Keratinocyte (primary cell): ENCODE measurements at regions not wholly inside any gene's neighbourhood (a gene's known extent, or its start where the extent isn't known, plus 50 kb on each side); places are given as distances from the start of the nearest gene placed in this dataset.

Experiments
- CTCF ChIP-seq, 3 experiments: IDR thresholded peaks in 1 of 3; conservative IDR thresholded peaks in 1 of 3; optimal IDR thresholded peaks in 1 of 3; 2 replicates in 2 of 3; 3 replicates in 1 of 3; pipeline versions ENCODE3 to v1.5.1; 2011; ENCODE audit warnings: low read length in 3 of 3, mild to moderate bottlenecking in 3 of 3, moderate library complexity in 2 of 3, control low read depth in 1 of 3, inconsistent platforms in 1 of 3; ENCODE audit not compliant: insufficient read depth in 2 of 3; ENCODE audit errors: extremely low read depth in 1 of 3
- EZH2 ChIP-seq: IDR thresholded peaks from one replicate; pipeline ENCODE4 v1.6.1; 2012; ENCODE audit warnings: inconsistent platforms, mild to moderate bottlenecking, low read length, moderate library complexity

DNA sequence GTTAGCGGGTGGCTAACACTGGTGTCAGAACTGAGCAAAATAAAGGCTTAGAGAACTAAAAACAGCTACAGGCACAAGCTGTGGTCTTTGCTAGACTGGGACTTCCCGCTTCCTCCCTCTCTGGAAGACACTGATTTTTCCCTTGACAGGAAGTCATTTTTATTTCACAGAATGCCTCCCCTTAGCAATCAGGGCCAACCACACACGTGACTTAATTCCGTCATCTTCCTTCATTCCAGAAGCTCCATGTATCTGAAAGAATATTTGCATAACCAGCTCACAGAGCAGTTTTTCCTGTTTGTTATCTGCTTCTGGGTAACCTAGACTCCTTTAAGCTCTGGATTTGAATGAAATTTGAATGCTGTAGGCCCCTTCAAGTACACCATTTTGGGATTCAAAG lies 327.5 kb upstream of the FRG1 start:
- TF ChIP-seq EZH2, result no peak
- no peak for TF ChIP-seq CTCF (optimal IDR thresholded peaks at IDR 0.05 in 1 of 3, IDR thresholded peaks at IDR 0.05 in 1 of 3, conservative IDR thresholded peaks at IDR 0.05 in 1 of 3; ENCODE audit: extremely low read depth in 1 of 3, insufficient read depth in 2 of 3, low read length in 3 of 3)
